ENCODE measurements at regions not wholly inside any gene's neighbourhood (a gene's known extent, or its start where the extent isn't known, plus 50 kb on each side); places are given as distances from the start of the nearest gene placed in this dataset.

- Histone ChIP-seq H3K9ac (ENCODE audit: low read depth, low read length) (no peak overlapping the region), H3K4me1 (ENCODE audit: insufficient read depth, low read length) (no peaks in the 10 kb centered on the region), H3K27me3 (ENCODE audit: insufficient read depth, low read length, poor library complexity) (peaks cover 4% of the 10 kb centered on the region), H2AFZ (ENCODE audit: low read depth, low read length) (no peak overlapping the region), H3K79me2 (ENCODE audit: insufficient read depth, low read length) (no peaks in the 10 kb centered on the region), H3K9me3 (ENCODE audit: insufficient read depth, low read length, severe bottlenecking) (no peaks in the 10 kb centered on the region), H3K4me2 (ENCODE audit: insufficient read depth, low read length) (no peak overlapping the region), H4K20me1 (ENCODE audit: insufficient read depth, low read length) (no peaks in the 10 kb centered on the region), H3K36me3 (ENCODE audit: insufficient read depth, low read length) (no peaks in the 10 kb centered on the region), H3K27ac (ENCODE audit: low read length) (no peak overlapping the region), H3K4me3 (ENCODE audit: low read depth in 1 of 2, low read length in 2 of 2) (no peak overlapping the region)
- TF ChIP-seq CTCF (IDR thresholded peaks at IDR 0.05; ENCODE audit: borderline replicate concordance, extremely low read depth, low read length, poor library complexity, severe bottlenecking): no peak
- no peak for TF ChIP-seq EZH2 (IDR thresholded peaks at IDR 0.05; ENCODE audit: borderline replicate concordance, low read depth, low read length, severe bottlenecking)
- ATAC-seq (ENCODE audit: insufficient read depth, low read depth): no peak
- no peak for DNase-seq
Measured at GRCh38 chr5:136694258-136694657, 328.9 kb upstream of the TRPC7 start.

GRCh38 chr5:136689552-136689951 lies 324.2 kb upstream of the TRPC7 start:
- H3K36me3 ChIP-seq (ENCODE audit: insufficient read depth, low read length): no peaks in the 10 kb centered on the region
- TF ChIP-seq EZH2 (IDR thresholded peaks at IDR 0.05; ENCODE audit: borderline replicate concordance, low read depth, low read length, severe bottlenecking) (no peak), CTCF (IDR thresholded peaks at IDR 0.05; ENCODE audit: borderline replicate concordance, extremely low read depth, low read length, poor library complexity, severe bottlenecking) (no peak)

GRCh38 chr5:136686192-136686872 lies 321.0 kb upstream of the TRPC7 start:
- no peaks in the 10 kb centered on the region for H4K20me1 ChIP-seq (ENCODE audit: insufficient read depth, low read length)
- H2AFZ ChIP-seq (ENCODE audit: low read depth, low read length): no peak overlapping the region
- H3K27me3 ChIP-seq (ENCODE audit: insufficient read depth, low read length, poor library complexity): no peaks in the 10 kb centered on the region
- ATAC-seq (ENCODE audit: insufficient read depth, low read depth) (no peak), DNase-seq (no peak)
- no peak overlapping the region for H3K4me3 ChIP-seq (ENCODE audit: low read depth in 1 of 2, low read length in 2 of 2)
- H3K36me3 ChIP-seq (ENCODE audit: insufficient read depth, low read length): no peaks in the 10 kb centered on the region
- H3K4me2 ChIP-seq (ENCODE audit: insufficient read depth, low read length): no peak overlapping the region
- no peak overlapping the region for H3K9ac ChIP-seq (ENCODE audit: low read depth, low read length)
- no peaks in the 10 kb centered on the region for H3K4me1 ChIP-seq (ENCODE audit: insufficient read depth, low read length)
- H3K79me2 ChIP-seq (ENCODE audit: insufficient read depth, low read length): no peaks in the 10 kb centered on the region
- TF ChIP-seq EZH2 (IDR thresholded peaks at IDR 0.05; ENCODE audit: borderline replicate concordance, low read depth, low read length, severe bottlenecking) (no peak), CTCF (IDR thresholded peaks at IDR 0.05; ENCODE audit: borderline replicate concordance, extremely low read depth, low read length, poor library complexity, severe bottlenecking) (peak; percentile 37)
- no peaks in the 10 kb centered on the region for H3K9me3 ChIP-seq (ENCODE audit: insufficient read depth, low read length, severe bottlenecking)
- no peak overlapping the region for H3K27ac ChIP-seq (ENCODE audit: low read length)

More at GRCh38 chr5:136689552-136689951, 324.2 kb upstream of the TRPC7 start:
- ATAC-seq (ENCODE audit: insufficient read depth, low read depth): no peak
- Histone ChIP-seq H2AFZ (ENCODE audit: low read depth, low read length) (no peak overlapping the region), H3K27ac (ENCODE audit: low read length) (no peak overlapping the region), H3K4me1 (ENCODE audit: insufficient read depth, low read length) (no peaks in the 10 kb centered on the region), H3K79me2 (ENCODE audit: insufficient read depth, low read length) (no peaks in the 10 kb centered on the region), H3K4me3 (ENCODE audit: low read depth in 1 of 2, low read length in 2 of 2) (no peak overlapping the region), H3K27me3 (ENCODE audit: insufficient read depth, low read length, poor library complexity) (no peaks in the 10 kb centered on the region), H3K9me3 (ENCODE audit: insufficient read depth, low read length, severe bottlenecking) (no peaks in the 10 kb centered on the region), H3K4me2 (ENCODE audit: insufficient read depth, low read length) (no peak overlapping the region), H3K9ac (ENCODE audit: low read depth, low read length) (no peak overlapping the region), H4K20me1 (ENCODE audit: insufficient read depth, low read length) (no peaks in the 10 kb centered on the region)
- no peak for DNase-seq

All from DND-41 (cell line).